ENCODE measurements at regions not wholly inside any gene's neighbourhood (a gene's known extent, or its start where the extent isn't known, plus 50 kb on each side); places are given as distances from the start of the nearest gene placed in this dataset.

DNA sequence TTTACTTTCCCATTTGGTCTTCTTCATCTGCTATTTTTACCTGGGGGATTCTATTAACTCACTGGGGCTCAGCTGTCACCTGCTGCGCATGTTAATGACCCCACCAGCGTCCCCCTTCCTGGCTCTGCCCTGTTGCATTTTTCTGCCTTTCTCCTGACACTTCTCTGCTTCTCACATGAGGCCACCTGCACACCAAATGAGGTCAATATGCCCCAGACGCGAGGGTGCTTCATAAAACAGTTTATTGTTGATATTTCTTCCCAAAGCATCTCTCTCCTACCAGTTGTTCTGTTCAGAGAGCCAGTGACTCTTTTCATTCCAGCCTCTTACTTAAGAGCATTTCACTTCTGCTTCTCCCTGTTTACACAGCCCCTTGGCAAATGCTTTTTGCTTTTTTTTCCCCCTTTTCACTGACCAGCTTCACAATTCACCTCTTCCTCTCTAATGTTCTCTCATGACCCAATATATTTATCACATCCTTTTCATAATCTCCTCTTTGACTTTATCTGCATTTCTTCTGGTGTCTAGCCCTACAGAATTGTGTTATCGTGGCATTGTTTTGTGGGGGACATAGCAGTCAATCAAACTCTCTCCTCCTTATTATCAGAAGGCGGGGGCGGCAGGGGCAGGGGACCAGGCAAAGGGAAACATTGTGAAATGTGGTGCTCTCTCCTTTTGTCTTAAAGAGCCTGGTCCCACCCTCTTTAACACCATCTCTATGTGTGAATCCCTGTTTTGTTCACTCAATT, 545.8 kb upstream of the CITED2 start:
- no peak for DNase-seq

DNA sequence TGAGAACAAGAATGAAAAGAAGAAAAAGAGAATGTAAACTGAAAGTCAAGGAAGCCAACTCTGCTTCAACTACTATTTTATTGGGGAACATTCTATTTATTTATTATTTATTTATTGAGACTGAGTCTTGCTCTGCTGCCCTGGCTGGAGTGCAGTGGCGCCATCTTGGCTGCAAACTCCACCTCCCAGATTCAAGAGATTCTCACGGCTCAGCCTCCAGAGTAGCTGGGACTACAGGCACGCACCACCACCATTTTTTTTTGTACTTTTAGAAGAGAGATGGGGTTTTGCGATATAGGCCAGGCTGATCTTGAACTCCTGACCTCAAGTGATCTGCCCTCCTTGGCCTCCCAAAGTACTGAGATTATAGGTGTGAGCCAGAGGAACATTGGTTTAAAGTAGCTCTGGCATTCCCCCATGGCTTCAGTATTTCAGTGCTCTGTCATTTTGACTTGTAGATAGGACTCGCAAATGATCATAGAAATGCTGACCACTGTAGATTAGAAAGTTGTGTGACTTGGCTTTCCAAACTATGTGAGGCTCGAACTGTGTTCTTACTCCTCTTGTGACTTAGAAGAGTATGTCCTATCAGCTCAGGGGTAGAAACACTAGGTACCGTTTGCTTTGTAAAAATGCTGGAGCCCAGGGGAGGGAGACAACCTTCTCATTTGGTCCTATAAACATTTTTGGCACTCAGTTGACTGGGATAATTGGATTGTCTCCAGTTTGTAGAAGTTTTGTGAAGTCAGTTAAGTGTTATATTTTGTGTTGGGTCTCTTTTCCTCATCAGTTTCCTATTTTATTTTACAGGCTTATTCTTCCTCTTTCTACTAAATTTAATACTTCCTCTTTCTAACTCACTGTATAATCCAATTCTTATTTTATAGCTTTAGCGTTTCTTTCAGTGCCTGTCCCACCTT, 544.9 kb upstream of the CITED2 start:
- no peak for DNase-seq

DNA sequence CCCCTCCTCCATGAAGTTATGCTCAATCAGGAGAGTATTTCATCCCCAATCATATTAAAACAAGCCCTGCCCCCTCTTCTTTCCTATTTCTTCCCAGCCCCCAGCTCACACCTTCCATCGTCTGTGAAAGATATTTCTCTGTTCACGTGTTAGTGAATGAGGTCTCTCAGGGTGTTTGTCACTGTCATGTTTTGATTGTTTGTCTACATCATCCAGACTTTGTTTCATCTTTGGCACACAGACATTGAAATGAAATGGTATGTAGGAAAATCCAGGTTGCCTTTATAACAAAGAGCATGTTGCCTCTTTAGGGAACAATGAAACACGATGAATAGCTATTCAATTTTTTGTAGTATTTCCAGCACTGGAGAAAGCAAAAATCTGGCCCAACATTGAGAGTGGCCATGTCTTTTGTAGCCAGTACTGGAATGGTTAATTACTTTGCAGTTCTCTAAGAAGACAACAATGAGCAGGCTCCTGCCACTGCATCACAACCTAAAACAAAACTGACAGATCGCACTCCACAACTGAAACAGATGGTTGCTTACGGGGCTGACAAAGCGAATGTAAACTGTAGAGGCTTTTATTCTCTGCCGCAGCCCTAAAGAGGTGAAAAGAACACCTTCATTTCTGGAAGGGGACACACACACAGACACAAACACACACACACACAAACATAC, 543.6 kb upstream of the CITED2 start:
- DNase-seq, result no peak

DNA sequence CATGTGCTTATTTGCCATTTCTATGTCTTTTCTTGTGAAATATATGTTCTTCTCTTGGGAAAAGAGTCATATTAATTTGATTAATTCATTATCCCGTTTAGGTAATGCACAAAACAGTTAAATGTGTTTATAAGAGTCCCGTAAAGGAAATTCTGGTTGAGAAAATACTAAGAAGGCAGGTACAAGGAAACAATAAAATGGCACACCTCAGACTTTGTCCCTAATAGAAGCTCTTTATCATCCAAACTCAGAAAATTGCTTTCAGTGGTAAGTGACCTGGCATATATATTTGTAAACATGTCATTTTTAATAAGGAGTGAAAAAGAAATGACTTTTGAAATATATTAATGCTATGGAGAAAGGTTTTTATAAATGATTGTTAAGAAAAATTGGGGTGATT, 540.5 kb upstream of the CITED2 start:
- DNase-seq, result no peak

DNA sequence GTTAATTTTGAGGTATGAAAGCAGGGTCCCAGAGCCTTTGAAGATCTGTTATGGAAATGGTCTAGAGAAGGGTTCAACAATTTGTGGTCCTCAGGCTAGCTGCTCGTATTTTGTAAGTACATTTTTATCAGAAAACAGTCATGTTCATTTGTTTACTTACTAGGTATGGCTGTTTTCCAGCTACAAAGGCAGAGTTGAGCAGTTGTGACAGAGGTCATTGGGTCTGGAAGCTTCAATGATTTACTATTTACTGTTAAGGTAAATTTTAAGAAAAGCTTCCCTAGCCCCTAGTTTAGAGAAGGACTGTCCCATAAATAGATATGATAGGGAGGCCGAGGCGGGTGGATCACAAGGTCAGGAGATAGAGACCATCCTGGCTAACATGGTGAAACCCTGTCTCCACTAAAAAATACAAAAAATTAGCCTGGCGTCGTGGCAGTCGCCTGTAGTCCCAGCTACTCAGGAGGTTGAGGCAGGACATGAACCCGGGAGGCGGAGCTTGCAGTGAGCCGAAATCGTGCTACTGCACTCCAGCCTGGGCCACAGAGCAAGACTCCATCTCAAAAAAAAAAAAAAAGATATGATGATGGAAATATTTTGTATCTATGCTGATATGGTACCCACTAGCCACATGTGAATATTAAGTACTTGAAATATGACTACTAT, 538.4 kb upstream of the CITED2 start:
- DNase-seq, result no peak

DNA sequence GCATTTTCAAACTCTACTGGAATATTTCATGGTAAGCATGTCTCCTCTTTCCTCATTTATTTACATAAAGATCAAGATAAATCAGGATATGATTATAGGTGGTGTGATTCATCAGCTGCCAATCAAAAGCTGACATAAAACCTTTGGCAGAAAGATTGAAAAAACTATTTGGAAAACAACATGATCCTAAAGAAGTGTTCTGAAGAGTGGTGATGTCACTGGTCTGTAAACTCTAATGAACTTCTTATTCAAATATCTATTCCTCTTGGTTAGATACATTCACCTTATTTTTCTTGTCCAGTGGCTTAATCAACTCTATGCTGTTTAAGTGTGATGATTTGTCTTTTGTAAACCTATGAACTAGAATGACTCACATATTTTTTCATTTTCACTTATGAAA, 535.5 kb upstream of the CITED2 start:
- DNase-seq, result no peak

DNA sequence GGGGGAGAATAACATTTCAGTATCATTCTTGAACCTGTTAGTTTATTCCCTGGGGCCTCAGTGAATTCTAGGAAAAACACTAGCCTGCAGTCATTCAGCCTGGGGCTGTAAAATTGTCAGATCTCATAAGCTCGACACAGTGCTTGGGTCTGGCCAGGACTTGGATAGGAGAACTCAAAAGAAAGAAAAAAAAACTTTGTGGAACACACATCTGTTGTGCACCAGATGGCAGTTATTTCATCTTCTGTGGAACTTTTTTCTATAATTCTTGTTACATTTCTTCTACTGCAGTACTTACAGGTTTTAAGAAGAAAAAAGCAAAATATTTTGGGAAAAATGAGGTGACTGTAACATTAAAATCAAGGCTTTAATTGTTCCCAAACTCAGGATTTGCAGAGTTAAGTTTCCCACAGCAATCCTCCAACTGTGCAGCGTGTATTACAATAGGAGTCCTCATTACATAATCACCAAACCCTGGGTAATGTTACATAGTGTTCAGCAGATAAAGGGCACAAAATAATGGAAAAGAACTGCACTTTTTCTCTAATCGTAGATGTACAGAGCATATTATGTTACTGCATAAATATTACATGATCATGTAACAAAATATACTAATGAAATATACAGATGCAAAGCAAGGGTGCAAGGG, 531.1 kb upstream of the CITED2 start:
- DNase-seq, result no peak

DNA sequence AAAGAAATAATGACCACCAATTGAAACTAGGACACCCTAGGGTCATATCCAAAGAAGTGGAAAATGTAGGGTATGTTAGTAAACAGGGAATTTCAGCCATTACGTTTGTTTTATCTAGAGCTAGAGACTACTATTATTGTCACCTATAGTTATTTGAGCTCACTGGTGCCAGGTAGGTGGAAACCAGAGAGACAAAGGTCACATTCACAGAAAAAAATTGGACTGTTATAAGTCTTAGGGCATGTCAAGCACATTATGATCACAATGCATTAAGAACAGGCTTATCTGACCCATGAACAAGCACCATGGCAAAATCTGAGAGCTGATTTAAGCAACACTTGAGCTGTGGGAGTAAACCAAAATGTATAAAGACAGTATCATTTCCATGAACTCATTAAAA, 530.1 kb upstream of the CITED2 start:
- no peak for DNase-seq

DNA sequence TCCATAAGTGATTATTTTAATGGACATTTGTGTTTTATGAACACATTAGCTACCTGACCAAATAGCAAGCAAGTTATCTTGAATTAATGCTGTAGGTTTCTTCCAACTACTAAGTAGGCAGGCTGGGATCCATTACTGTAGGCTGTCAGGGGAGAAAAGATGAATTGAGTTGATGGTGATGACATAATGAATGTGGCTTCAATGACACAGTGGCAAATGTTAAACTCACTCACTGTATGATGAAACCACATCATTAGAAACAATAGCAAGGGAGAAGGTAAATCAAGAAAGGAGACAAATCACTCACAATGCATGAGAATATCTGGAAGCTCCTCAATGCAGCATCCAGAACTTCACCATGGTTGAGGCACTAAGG, 529.7 kb upstream of the CITED2 start:
- no peak for DNase-seq

DNA sequence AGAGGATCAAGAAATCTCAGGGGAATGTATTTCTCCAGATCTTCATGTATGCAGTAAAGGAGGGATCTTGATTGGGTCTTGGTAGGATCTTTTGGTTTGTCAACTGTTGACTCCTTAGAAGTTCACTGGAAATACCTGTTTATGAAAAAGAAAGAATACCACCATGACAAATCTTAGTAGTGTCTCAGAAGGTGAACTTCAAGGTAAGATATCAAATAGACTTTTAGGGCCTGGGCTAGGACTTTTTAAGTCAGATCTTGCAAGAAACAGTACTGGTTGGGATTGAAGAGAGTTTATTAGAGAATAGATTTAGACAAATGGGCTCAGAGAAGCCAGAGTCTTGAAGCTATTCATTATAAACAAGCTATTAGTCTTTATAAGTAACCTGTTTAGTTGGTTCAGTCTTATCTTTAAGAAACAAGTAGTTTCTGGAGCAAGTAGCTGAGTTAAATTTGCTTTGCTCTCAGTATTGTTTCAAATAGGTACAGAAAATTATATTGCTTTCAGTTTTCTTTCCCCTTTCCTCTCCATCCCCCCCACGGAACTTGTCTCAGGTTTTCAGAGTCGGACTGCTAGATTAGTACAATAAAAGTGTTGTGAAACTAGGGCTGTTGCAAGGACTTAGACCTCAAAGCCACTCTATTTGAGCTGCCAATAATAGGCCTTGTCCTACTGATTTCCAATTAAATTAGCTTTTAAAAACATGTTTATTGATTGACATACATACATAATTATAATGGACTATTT, 529.1 kb upstream of the CITED2 start:
- DNase-seq, result no peak

DNA sequence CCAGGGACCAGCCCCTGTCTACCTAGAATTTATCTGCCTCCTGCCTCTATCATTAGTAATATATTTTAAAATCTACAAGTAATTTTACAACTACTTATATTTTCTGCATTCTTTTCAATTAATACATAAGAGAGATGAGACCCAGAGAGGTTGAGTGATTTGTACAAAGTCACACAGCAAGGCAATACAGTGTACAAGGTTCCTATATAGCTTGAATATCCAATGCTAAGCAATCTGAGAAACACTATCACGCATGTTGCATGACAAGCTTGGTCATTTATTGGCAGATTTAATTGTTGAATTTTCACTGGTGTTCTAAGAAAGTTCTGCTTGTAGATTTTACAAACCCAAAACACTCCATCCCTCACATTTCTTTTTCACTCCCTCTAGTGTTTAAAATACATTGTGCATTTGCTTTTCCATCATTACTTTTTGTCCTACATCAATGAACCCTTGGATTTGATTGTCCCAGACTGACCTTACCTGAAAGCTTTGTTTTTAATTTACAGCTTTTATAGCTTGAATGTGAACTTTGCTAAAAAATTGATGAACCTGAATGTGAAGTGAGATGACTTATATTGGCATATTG, 520.9 kb upstream of the CITED2 start:
- DNase-seq, result no peak

DNA sequence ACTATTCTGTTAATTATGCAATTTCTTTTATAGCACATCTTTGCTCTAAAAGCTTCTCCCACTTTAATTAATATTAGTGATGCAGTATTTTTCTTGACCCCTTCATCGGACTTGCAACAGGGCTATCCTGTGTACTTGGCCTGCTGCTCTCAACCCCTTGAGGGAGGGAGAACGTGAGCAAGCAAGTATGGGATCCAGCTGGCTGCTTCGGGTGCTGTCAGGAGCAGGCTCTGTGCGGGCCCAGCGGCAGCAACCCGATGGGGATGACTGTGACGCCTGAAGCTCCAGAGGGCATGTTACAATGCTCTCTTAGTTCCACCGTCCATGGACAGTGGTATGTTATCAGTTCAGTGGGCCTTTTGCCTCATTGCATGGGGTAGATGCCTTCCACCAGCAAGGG, 519.8 kb upstream of the CITED2 start:
- DNase-seq, result no peak

DNA sequence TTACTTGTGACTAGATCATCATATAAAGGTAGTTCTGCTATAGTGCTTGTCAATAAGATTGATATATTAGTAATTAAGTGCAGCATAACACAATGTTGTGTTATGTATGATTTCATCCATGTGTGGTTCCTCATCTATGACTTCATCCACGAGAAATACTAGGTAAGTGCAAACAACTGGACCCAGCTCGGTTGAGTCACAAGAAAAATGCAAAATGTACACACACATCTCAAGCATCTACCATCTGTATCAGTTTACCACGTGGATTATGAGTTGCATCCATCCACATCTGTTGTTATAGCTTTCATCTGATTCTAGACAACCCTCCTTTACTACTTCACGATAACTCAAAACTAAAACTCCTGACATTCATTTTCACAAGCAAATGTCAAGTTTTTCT, 517.0 kb upstream of the CITED2 start:
- no peak for DNase-seq

DNA sequence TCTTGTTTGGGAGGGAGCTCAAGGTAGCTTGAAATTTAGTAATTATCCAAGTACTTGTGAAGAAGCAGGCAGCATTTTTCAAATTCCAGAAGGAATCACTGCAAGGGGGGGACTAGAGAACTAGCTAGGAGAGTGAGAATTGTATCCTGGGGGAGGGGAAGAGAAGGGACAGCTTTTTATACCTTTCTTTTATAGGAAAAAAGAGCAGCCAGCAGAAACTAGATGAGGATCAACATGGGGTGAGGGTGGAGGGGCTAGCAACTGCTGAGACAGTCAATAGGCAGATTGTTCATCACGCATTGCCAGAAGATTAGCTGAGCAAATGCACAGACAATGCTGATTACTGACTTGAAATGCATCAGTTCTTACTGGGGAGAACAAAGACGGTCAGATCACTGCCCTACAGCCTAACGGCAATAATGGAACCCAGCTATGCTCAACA, 514.3 kb upstream of the CITED2 start:
- no peak for DNase-seq

DNA sequence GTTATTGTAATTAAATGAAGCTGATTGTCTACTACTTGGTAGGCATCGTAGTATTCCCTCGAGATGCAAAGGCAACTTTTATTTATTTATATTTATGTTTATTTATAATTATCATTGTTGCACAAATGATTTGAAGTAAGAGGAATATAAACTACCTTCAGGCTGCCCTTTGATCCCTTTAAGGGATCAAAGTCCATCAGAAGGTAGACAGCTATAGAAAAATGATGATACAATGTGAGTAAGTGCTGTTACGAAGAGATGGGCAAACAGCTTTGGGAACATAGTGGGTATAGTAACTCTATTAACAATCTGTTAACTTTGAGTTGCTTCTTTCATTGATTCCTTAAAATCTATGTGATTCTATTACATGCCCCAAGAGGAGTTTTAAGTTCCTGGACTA, 512.8 kb upstream of the CITED2 start:
- no peak for DNase-seq

DNA sequence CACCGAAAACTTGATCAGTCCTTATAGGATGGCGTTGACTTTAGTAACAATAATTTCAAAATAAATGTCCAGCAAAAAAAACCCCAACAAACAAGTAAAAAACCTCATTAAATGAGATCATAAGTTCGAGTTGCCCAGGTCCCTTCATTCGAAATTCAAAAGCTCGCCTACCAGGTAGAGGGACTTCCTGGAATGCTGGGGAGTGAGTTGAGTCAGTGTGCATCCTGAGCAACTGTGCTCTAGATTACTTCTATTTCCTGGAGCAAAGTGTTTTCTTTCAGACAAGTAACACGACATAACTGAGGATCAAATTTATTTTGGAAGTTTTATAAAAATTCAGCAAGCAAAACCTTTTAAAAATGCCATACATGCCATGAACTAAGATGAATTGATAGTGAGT, 511.9 kb upstream of the CITED2 start:
- no peak for DNase-seq

DNA sequence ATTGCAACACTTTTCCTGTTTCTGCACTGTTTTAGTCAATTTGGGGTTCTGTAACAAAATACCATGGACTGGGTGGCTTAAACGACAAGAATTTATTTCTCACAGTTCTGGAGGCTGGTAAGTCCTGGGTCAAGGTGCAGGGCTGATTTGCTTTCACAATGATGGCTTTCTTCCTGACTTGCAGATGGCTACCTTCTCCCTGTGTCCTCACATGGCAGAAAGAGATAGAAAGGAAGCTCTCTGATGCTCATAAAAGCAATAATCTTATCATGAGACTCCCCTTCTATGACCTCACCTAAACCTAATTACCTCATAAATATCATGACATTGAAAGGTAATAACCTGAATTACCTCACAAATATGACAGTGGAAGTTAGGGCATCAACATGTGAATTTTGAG, 511.5 kb upstream of the CITED2 start:
- no peak for DNase-seq

DNA sequence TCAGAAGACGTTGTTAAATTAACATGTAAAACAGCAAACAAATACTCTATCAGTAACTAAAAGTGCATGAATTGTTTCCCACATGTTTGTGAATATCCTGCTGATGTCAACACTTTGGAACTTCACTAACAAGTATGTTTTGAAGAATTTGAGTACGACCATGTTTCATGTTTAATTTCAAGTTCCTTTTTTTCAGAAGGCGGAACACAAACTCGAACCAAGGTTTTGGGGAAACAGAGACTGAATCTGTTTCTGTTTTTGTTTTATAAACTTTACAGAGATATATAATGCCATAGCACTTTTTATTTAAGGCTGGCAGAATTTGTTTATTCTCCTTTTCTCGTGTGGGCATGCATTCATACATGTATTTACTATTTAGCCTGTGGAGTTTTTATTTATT, 509.3 kb upstream of the CITED2 start:
- DNase-seq, result no peak

DNA sequence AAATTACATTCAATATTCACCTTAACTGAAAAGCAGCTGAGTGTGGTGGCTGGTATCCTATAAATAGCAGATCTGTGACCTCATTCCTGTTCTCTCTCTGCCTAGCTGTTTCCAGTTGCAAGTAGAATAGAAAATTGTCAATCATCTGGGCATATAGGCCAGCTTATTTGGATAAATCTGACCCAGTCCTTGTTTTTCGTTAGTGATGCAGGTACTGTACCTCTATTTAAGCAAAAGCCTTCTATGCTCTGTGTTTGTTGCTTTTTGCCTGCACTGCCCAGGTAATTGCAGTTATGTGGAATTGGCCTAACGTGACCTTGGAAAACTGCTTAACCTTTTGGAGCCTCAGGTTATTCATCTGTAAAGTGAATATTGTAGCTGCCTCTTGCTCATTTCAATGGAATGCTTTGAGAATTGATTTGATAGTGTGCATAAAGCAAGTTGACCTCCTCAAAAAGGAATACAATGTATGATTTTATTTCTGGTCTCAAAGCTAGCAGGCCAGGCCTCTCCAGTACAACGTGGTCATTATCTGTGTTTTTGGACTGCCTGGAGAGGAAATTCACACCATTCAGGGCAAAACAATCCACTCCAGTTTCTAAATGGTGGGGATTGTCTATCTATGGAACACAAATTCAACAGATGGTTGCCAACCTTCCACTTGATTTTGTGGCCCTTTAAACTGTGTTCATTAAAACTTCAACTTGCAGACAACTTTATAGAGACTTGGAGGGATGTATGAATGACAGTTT, 508.7 kb upstream of the CITED2 start:
- no peak for DNase-seq

DNA sequence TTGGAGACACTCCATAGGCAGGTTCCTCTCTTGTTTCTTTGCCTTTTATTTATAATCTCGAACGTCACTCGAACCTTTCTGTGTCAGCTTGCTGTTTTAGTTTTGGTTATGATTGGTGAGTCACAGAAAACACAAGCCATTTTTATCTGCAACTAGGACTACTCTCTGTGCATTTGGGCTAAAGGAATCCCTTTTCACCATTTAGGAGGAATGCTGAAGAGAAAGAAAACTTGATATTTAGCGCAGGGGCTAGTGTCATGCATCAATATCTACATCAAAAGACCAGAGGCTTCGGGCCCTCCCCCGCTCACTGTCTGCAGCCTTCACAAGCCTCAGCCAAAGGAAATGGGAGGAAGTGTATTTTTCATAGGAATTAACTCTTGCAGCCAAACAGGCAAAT, 507.8 kb upstream of the CITED2 start:
- no peak for DNase-seq

DNA sequence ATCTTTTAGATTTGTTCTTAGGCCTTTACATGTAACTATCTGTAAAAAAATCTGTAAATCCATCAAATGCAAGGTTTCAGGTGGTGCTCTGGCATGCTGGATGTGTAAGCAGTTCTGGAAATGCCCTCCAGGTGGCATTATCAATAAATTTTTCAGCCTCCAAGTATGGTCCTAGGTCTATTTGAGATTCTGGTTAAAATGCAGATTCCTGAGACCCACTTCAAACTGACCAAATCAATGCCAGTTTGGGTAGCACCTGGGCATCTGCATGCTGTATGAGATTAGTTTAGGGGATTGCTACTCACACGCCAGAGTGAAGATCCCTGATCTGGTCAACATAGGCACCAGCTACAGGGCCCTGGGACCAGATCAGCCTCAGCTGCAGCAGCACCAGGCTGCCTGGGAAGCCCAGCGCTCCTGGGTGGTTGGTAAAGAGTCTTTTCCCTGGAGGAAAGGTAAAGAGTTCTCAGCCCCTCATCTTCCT, 507.3 kb upstream of the CITED2 start:
- DNase-seq, result peak in 1 of 2 donors; percentile 12
